Epithelial cell of esophagus (primary cell): ENCODE measurements at regions not wholly inside any gene's neighbourhood (a gene's known extent, or its start where the extent isn't known, plus 50 kb on each side); places are given as distances from the start of the nearest gene placed in this dataset.

ENCODE experiments used
- DNase-seq: peaks from one replicate; pipeline ENCODE4 v3.0.0; 2010; ENCODE audit warnings: low read depth
- H3K4me3 ChIP-seq: 2 replicates; pipeline ENCODE4 v1.5.1; 2011; ENCODE audit warnings: mild to moderate bottlenecking, low read length, control low read depth
- TF ChIP-seq, protein P1 (sequence below): IDR thresholded peaks from 2 replicates; pipeline ENCODE4 v1.5.1; 2011; ENCODE audit warnings: low read depth, mild to moderate bottlenecking, low read length, control low read depth, inconsistent platforms; ENCODE audit not compliant: insufficient read depth; ENCODE audit errors: missing control alignments

DNA sequence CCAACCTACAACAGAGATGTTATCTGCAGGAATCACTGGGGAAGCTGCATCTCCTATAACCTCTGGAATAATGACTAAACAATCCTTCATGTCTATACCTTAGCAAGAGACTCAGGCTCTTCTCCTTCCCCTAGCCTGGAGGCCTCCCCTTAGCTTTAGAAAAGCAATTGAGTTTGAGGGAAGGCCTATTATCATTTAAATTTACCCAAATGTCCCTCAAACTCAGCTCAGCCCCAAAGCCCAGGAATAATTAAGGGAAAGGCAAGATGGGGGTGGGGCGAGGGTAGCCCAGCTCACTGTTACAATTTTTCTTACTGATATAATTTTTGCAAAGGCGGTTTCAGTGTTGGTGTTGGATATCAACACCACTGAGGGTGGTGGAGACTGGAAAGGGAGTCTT, 151.4 kb upstream of the EEA1 start:
- no peak for DNase-seq
- TF ChIP-seq, protein P1, sequence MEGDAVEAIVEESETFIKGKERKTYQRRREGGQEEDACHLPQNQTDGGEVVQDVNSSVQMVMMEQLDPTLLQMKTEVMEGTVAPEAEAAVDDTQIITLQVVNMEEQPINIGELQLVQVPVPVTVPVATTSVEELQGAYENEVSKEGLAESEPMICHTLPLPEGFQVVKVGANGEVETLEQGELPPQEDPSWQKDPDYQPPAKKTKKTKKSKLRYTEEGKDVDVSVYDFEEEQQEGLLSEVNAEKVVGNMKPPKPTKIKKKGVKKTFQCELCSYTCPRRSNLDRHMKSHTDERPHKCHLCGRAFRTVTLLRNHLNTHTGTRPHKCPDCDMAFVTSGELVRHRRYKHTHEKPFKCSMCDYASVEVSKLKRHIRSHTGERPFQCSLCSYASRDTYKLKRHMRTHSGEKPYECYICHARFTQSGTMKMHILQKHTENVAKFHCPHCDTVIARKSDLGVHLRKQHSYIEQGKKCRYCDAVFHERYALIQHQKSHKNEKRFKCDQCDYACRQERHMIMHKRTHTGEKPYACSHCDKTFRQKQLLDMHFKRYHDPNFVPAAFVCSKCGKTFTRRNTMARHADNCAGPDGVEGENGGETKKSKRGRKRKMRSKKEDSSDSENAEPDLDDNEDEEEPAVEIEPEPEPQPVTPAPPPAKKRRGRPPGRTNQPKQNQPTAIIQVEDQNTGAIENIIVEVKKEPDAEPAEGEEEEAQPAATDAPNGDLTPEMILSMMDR: no peak
- H3K4me3 ChIP-seq: no peak overlapping the region

DNA sequence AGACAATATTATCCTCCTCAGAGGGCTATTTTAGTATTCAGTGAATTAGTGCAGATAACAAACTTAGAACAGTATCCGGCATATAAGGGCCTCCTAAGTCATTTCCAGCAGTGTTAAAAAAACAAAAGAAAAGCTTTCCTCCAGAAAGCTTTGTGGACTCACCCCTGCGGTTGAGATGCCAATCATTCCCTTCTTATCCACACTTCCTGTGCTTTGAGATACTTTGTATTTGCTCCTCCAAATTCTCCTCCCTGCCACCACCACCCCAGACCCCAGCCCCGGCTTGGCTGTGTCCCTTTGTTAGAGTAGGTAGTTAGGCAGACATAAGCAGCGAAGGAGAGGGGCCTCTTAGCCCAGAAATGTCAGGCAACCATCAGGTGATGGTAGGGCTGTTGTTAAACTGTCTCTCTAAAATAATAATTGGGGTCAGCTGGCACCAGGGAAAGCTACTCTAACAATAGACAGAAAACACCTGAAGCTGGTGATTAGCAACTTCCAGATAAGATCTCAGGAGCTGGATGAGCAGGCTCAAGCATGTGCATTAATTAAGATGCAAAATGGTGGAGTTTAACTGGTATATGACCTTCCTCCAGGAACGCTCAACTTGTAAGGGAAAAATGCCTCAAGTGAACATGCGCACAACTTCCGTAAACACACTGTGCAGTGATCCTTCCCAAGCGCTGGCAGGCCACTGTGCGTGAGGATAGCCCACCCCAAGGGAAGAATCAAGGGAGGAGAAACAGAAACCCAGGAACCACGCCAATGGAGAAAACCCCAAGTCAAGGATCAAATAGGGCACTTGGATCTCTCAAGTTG, 152.1 kb upstream of the EEA1 start:
- TF ChIP-seq, protein P1: no peak
- DNase-seq: no peak
- H3K4me3 ChIP-seq: no peak overlapping the region

DNA sequence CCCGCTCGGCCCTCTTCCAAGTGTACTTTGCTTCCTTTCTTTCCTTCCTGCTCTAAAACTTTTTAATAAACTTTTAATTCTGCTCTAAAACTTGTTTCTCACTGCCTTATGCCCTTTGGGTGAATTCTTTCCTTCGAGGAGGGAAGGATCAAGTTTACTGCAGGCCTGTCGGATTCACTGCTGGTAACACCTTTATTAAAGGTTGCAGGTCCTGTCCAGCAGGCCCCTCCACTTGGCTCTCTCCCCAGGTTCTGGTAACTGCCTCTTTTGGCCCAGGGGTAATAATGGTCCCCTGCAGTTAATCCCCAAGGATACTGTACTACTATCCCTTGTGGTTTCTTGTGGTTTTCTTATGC, 152.7 kb upstream of the EEA1 start:
- no peak for DNase-seq
- H3K4me3 ChIP-seq: no peak overlapping the region
- TF ChIP-seq, protein P1: no peak

DNA sequence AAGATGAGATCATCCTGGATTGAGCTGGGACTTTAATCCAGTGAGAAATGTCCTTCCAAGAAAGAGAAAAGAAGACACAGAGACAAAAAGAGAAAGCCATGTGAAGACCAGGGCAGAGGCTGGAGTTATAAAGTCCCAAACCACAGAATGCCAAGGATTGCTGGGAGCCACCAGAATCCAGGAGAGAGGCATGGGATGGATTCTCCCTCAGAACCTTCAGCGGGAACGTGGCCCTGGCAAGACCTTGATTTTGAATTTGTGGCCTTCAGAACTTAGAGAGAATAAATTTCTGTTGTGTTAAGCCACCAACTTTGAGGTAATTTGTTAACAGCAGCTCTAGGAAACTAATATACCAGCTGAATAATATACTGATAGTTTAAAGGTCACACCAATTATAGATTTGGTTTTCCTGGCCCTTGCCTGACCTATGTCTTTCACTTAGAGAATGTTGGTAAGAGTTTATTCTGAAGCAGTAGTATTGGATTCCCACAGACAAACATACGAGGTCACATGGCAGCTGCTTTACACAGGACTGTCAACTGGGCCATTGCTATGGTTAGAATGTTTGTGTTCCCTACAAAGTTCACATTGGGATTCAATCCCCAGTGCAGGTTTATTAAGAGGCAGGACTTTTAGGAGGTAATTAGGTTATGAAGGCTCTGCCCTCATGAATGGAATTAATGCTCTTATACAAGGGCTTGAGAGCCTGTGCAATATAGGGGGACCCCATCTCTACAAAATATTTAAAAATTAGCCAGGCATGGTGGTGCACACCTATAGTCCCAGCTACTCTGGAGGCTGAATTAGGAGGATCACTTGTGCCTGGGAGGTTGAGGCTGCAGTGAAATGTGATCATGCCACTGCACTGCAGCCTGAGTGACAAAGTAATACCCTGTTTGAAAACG, 156.5 kb upstream of the EEA1 start:
- DNase-seq: no peak
- TF ChIP-seq, protein P1: no peak
- no peak overlapping the region for H3K4me3 ChIP-seq

DNA sequence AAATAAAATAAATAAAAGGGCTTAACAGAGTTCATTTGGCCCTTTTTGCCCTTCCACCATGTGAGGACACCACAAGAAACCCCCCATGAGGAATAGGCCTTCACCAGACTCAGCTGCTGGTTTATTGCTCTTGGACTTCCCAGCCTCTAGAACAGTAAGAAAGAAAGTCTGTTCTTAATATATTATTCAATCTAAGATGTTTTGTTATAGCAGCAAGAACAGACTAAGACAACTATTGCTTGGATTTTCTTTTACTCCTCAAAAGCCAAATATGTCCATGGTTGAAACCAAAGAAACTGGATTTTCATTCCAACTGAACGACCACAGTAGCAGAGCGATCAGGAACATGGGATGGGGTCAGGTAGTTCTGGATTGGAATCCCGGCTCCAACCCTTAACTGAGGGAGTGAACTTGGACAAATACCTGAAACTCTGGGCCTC, 157.2 kb upstream of the EEA1 start:
- H3K4me3 ChIP-seq: no peak overlapping the region
- TF ChIP-seq, protein P1: no peak
- no peak for DNase-seq

DNA sequence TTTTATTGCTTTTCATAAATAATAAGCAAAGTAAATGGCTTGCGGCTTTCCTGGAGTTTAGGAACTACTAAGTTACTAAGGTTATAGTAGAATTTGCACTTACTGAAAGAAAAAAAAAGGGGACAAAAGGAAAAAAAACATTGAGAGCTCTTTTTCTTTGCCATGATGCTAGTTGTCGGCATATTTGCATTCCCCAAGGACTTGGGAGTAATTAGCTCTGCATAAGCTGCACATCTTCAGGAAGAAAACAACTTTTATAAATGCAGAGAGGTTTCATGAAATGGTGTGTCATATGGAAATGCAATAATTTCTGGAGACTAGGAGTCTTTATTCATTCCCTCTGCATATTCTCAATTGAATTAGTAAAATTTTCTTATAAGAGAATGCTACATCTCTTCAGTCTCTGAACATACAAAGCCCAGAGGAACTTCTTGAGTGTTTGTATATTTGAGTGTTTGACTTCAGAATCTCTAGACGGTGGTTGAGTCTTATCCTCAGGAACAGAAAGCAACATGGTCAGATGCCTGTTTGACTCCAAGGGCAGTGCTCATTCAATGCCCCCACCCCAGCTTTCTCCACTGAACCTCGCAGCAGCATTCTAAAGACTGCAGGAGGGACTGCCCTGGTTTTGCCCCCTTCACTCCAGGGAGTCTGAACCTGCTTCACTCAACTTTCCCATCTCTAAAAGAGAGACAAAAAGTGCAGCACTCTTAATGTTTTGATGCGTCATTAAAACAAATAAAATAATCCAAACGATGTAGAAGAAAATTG, 158.9 kb upstream of the EEA1 start:
- H3K4me3 ChIP-seq: no peak overlapping the region
- DNase-seq: no peak
- TF ChIP-seq, protein P1: no peak
